GM19238 (cell line): ENCODE measurements at regions not wholly inside any gene's neighbourhood (a gene's known extent, or its start where the extent isn't known, plus 50 kb on each side); places are given as distances from the start of the nearest gene placed in this dataset.

ENCODE experiments used
- DNase-seq: peaks from one replicate; pipeline ENCODE4 v3.0.0; 2011; ENCODE audit warnings: low spot score; ENCODE audit not compliant: insufficient read length

GRCh38 chr11:116190861-116191260 lies 581.9 kb downstream of the BUD13 start:
- DNase-seq, result no peak

- no peak for DNase-seq
Measured at GRCh38 chr11:116189408-116190170, 583.2 kb downstream of the BUD13 start.

- DNase-seq, result no peak
Measured at GRCh38 chr11:116188350-116188749, 584.4 kb downstream of the BUD13 start.

- DNase-seq, result no peak
Measured at GRCh38 chr11:116187026-116187425, 585.8 kb downstream of the BUD13 start.

GRCh38 chr11:116185551-116185950 lies 587.2 kb downstream of the BUD13 start:
- DNase-seq, result no peak

GRCh38 chr11:116184763-116185162 lies 588.0 kb downstream of the BUD13 start:
- no peak for DNase-seq

- DNase-seq, result no peak
Measured at GRCh38 chr11:116182356-116182966, 590.3 kb downstream of the BUD13 start.

GRCh38 chr11:116180806-116181600 lies 591.8 kb downstream of the BUD13 start:
- no peak for DNase-seq

- no peak for DNase-seq
Measured at GRCh38 chr11:116179401-116179800, 593.4 kb downstream of the BUD13 start.

GRCh38 chr11:116177521-116178210 lies 595.1 kb downstream of the BUD13 start:
- no peak for DNase-seq

- DNase-seq, result no peak
Measured at GRCh38 chr11:116176484-116177005, 596.2 kb downstream of the BUD13 start.

GRCh38 chr11:116175707-116176106 lies 597.1 kb downstream of the BUD13 start:
- no peak for DNase-seq

GRCh38 chr11:116173941-116174911 lies 598.6 kb downstream of the BUD13 start:
- DNase-seq, result no peak

- DNase-seq, result no peak
Measured at GRCh38 chr11:116173506-116173905, 599.3 kb downstream of the BUD13 start.

GRCh38 chr11:116172851-116173250 lies 599.9 kb downstream of the BUD13 start:
- no peak for DNase-seq

GRCh38 chr11:116172156-116172555 lies 600.6 kb downstream of the BUD13 start:
- no peak for DNase-seq

- DNase-seq, result no peak
Measured at GRCh38 chr11:116171271-116172140, 601.3 kb downstream of the BUD13 start.

- no peak for DNase-seq
Measured at GRCh38 chr11:116170526-116171120, 602.2 kb downstream of the BUD13 start.

- DNase-seq, result no peak
Measured at GRCh38 chr11:116169776-116170175, 603.0 kb downstream of the BUD13 start.
